ENCODE measurements at regions not wholly inside any gene's neighbourhood (a gene's known extent, or its start where the extent isn't known, plus 50 kb on each side); places are given as distances from the start of the nearest gene placed in this dataset.

- Histone ChIP-seq H4K20me1 (ENCODE audit: insufficient read depth, low read length, poor library complexity, severe bottlenecking) (no peaks in the 10 kb centered on the region), H3K9me2 (replicated peaks; ENCODE audit: low read depth, low read length) (no peaks in the 10 kb centered on the region), H3K4me2 (ENCODE audit: low read depth, low read length, poor library complexity, severe bottlenecking) (no peak overlapping the region), H3K36me3 (ENCODE audit: insufficient read depth, low read length) (no peaks in the 10 kb centered on the region), H2AFZ (ENCODE audit: low read length) (no peak overlapping the region), H3K9ac (ENCODE audit: low read depth, low read length, poor library complexity, severe bottlenecking) (no peak overlapping the region), H3K4me1 (ENCODE audit: insufficient read depth, low read length, poor library complexity, severe bottlenecking) (no peaks in the 10 kb centered on the region), H3K4me3 (ENCODE audit: low read length, poor library complexity, severe bottlenecking) (no peak overlapping the region), H3K27me3 (ENCODE audit: insufficient read depth, low read length, poor library complexity, severe bottlenecking) (no peaks in the 10 kb centered on the region), H3K9me3 (ENCODE audit: insufficient read depth, low read depth, low read length) (no peaks in the 10 kb centered on the region), H3K79me2 (ENCODE audit: insufficient read depth, low read length) (no peaks in the 10 kb centered on the region), H3F3A (ENCODE audit: low read depth) (no peaks in the 10 kb centered on the region)
- no peak for TF ChIP-seq EZH2phosphoT487 (IDR thresholded peaks at IDR 0.05; ENCODE audit: borderline replicate concordance)
- TF ChIP-seq CTCF (conservative IDR thresholded peaks at IDR 0.05; ENCODE audit: low read length): no peak
Observed at GRCh38 chr2:6577960-6578359, 287.7 kb downstream of the CMPK2 start.

- TF ChIP-seq CTCF (conservative IDR thresholded peaks at IDR 0.05; ENCODE audit: low read length): no peak
- no peak for TF ChIP-seq EZH2phosphoT487 (IDR thresholded peaks at IDR 0.05; ENCODE audit: borderline replicate concordance)
- H3K4me1 ChIP-seq (ENCODE audit: insufficient read depth, low read length, poor library complexity, severe bottlenecking): no peaks in the 10 kb centered on the region
- H3K36me3 ChIP-seq (ENCODE audit: insufficient read depth, low read length): no peaks in the 10 kb centered on the region
- H2AFZ ChIP-seq (ENCODE audit: low read length): no peak overlapping the region
- H4K20me1 ChIP-seq (ENCODE audit: insufficient read depth, low read length, poor library complexity, severe bottlenecking): no peaks in the 10 kb centered on the region
- H3F3A ChIP-seq (ENCODE audit: low read depth): no peaks in the 10 kb centered on the region
- no peak overlapping the region for H3K4me3 ChIP-seq (ENCODE audit: low read length, poor library complexity, severe bottlenecking)
- H3K4me2 ChIP-seq (ENCODE audit: low read depth, low read length, poor library complexity, severe bottlenecking): no peak overlapping the region
- H3K9me2 ChIP-seq (replicated peaks; ENCODE audit: low read depth, low read length): no peaks in the 10 kb centered on the region
- H3K27me3 ChIP-seq (ENCODE audit: insufficient read depth, low read length, poor library complexity, severe bottlenecking): no peaks in the 10 kb centered on the region
- H3K79me2 ChIP-seq (ENCODE audit: insufficient read depth, low read length): no peaks in the 10 kb centered on the region
- H3K9me3 ChIP-seq (ENCODE audit: insufficient read depth, low read depth, low read length): no peaks in the 10 kb centered on the region
- no peak overlapping the region for H3K9ac ChIP-seq (ENCODE audit: low read depth, low read length, poor library complexity, severe bottlenecking)
Observed at GRCh38 chr2:6578416-6578815, 287.3 kb downstream of the CMPK2 start.

GRCh38 chr2:6579281-6579680 lies 286.4 kb downstream of the CMPK2 start:
- Histone ChIP-seq H3K36me3 (ENCODE audit: insufficient read depth, low read length) (no peaks in the 10 kb centered on the region), H3K4me2 (ENCODE audit: low read depth, low read length, poor library complexity, severe bottlenecking) (no peak overlapping the region), H2AFZ (ENCODE audit: low read length) (no peak overlapping the region), H3K79me2 (ENCODE audit: insufficient read depth, low read length) (no peaks in the 10 kb centered on the region), H3F3A (ENCODE audit: low read depth) (no peaks in the 10 kb centered on the region), H3K9me3 (ENCODE audit: insufficient read depth, low read depth, low read length) (no peaks in the 10 kb centered on the region), H3K4me3 (ENCODE audit: low read length, poor library complexity, severe bottlenecking) (no peak overlapping the region), H4K20me1 (ENCODE audit: insufficient read depth, low read length, poor library complexity, severe bottlenecking) (no peaks in the 10 kb centered on the region), H3K9ac (ENCODE audit: low read depth, low read length, poor library complexity, severe bottlenecking) (no peak overlapping the region), H3K4me1 (ENCODE audit: insufficient read depth, low read length, poor library complexity, severe bottlenecking) (no peaks in the 10 kb centered on the region), H3K27me3 (ENCODE audit: insufficient read depth, low read length, poor library complexity, severe bottlenecking) (no peaks in the 10 kb centered on the region), H3K9me2 (replicated peaks; ENCODE audit: low read depth, low read length) (no peaks in the 10 kb centered on the region)
- TF ChIP-seq EZH2phosphoT487 (IDR thresholded peaks at IDR 0.05; ENCODE audit: borderline replicate concordance): no peak
- TF ChIP-seq CTCF (conservative IDR thresholded peaks at IDR 0.05; ENCODE audit: low read length): no peak

Measured in Loucy (cell line).